ENCODE measurements at regions not wholly inside any gene's neighbourhood (a gene's known extent, or its start where the extent isn't known, plus 50 kb on each side); places are given as distances from the start of the nearest gene placed in this dataset.

GRCh38 chr9:105083256-105083655 is 155.3 kb upstream of the ABCA1 start (continued):
- TF ChIP-seq SIN3A (IDR thresholded peaks at IDR 0.05; ENCODE audit: borderline replicate concordance, low read depth, low read length) (no peak), CHD2 (IDR thresholded peaks at IDR 0.05; ENCODE audit: low read length, partially characterized antibody) (no peak)

GRCh38 chr9:105087910-105088898 is 156.2 kb upstream of the SLC44A1 start:
- CTCF ChIA-PET, result interaction anchor here (0.8 kb wide), 1 partner anchor 225 kb away, joined by 3 read pairs; no protein-coding TSS in a partner anchor
- WGBS (ENCODE audit: low lambda C conversion rate), result 68% methylated on average over 3 of the region's 4 CpGs
- DNase-seq, result no peak

GRCh38 chr9:105089874-105090273 is 154.6 kb upstream of the SLC44A1 start:
- Histone ChIP-seq H3K27me3 (ENCODE audit: insufficient read depth) (no peaks in the 10 kb centered on the region), H2AFZ (ENCODE audit: low read depth) (no peak overlapping the region), H3K9me3 (no peaks in the 10 kb centered on the region), H3K4me2 (no peak overlapping the region), H3F3A (replicated peaks; ENCODE audit: insufficient read depth) (no peaks in the 10 kb centered on the region), H3K27ac (ENCODE audit: low read depth in 2 of 2, low read length in 1 of 2) (no peak overlapping the region), H3K9me2 (no peaks in the 10 kb centered on the region), H4K20me1 (ENCODE audit: insufficient read depth) (no peaks in the 10 kb centered on the region), H3K36me3 (replicated peaks in 1 of 2; ENCODE audit: control insufficient read depth in 1 of 2, insufficient read depth in 2 of 2, low read length in 1 of 2) (no peaks in the 10 kb centered on the region), H3K9ac (no peak overlapping the region), H3K79me2 (ENCODE audit: insufficient read depth) (no peaks in the 10 kb centered on the region), H3K4me3 (ENCODE audit: low read depth in 2 of 2, low read length in 1 of 2) (no peak overlapping the region), H3K4me1 (ENCODE audit: control insufficient read depth in 1 of 2, insufficient read depth in 2 of 2, low read depth in 1 of 2, low read length in 1 of 2) (no peaks in the 10 kb centered on the region)
- 80% methylated on average over 5 of the region's 5 CpGs for WGBS (ENCODE audit: low lambda C conversion rate)
- ChIA-PET POLR2A (no interaction called here), CTCF (no interaction called here)
- TF ChIP-seq USF1 (IDR thresholded peaks at IDR 0.05; ENCODE audit: borderline replicate concordance, low read depth) (no peak), CTCF (IDR thresholded peaks at IDR 0.05) (no peak), PBX3 (IDR thresholded peaks at IDR 0.05) (no peak), EZH2phosphoT487 (IDR thresholded peaks at IDR 0.05; ENCODE audit: borderline replicate concordance, low read depth) (no peak), GATA2 (CRISPR knock-in tag; IDR thresholded peaks at IDR 0.05) (no peak), IRF3 (IDR thresholded peaks at IDR 0.05; ENCODE audit: low read depth, low read length) (no peak)
- no peak for DNase-seq

More at GRCh38 chr9:105087910-105088898, 156.2 kb upstream of the SLC44A1 start:
- Histone ChIP-seq H4K20me1 (ENCODE audit: insufficient read depth) (no peaks in the 10 kb centered on the region), H3K27ac (ENCODE audit: low read depth in 2 of 2, low read length in 1 of 2) (no peak overlapping the region), H2AFZ (ENCODE audit: low read depth) (no peak overlapping the region), H3K79me2 (ENCODE audit: insufficient read depth) (no peaks in the 10 kb centered on the region), H3K9me2 (no peaks in the 10 kb centered on the region), H3K36me3 (replicated peaks in 1 of 2; ENCODE audit: control insufficient read depth in 1 of 2, insufficient read depth in 2 of 2, low read length in 1 of 2) (no peaks in the 10 kb centered on the region), H3K27me3 (ENCODE audit: insufficient read depth) (no peaks in the 10 kb centered on the region), H3K4me3 (ENCODE audit: low read depth in 2 of 2, low read length in 1 of 2) (no peak overlapping the region), H3K4me1 (ENCODE audit: control insufficient read depth in 1 of 2, insufficient read depth in 2 of 2, low read depth in 1 of 2, low read length in 1 of 2) (no peaks in the 10 kb centered on the region), H3K4me2 (no peak overlapping the region), H3K9ac (no peak overlapping the region), H3K9me3 (no peaks in the 10 kb centered on the region), H3F3A (replicated peaks; ENCODE audit: insufficient read depth) (no peaks in the 10 kb centered on the region)
- no peak for TF ChIP-seq ELF1 (IDR thresholded peaks at IDR 0.05)
- no peak for TF ChIP-seq RFX5 (IDR thresholded peaks at IDR 0.05; ENCODE audit: low read length)
- TF ChIP-seq JUND (IDR thresholded peaks at IDR 0.05), result no peak
- TF ChIP-seq FOXJ3 (CRISPR knock-in tag; IDR thresholded peaks at IDR 0.05), result no peak
- TF ChIP-seq NFIC (IDR thresholded peaks at IDR 0.05; ENCODE audit: borderline replicate concordance), result no peak
- TF ChIP-seq POLR2AphosphoS5 (IDR thresholded peaks at IDR 0.05; ENCODE audit: low read depth, low read length), result no peak
- TF ChIP-seq RCOR1 (IDR thresholded peaks at IDR 0.05; ENCODE audit: low read length), result no peak
- no peak for TF ChIP-seq MEF2A (IDR thresholded peaks at IDR 0.05; ENCODE audit: borderline replicate concordance, low read depth)
- no peak for TF ChIP-seq TAF1 (IDR thresholded peaks at IDR 0.05; ENCODE audit: borderline replicate concordance, low read depth, low read length)
- POLR2A ChIA-PET, result no interaction called here
